Left lung (tissue), 4 donors: ENCODE measurements at regions not wholly inside any gene's neighbourhood (a gene's known extent, or its start where the extent isn't known, plus 50 kb on each side); places are given as distances from the start of the nearest gene placed in this dataset.

Source experiments
- ATAC-seq: fragments of 200-7000 bp; cut with Tn5 transposase; one replicate; pipeline ENCODE4 v1.9.1; 2020; ENCODE audit warnings: moderate library complexity
- DNase-seq, 4 donors: peaks; one replicate each; pipeline ENCODE4 v3.0.0-alpha.2; 2013 to 2020
- H3K27ac ChIP-seq, 2 donors: fragments of 200-600 bp; sonication (generic) in 1 of 2; one replicate each; pipeline versions ENCODE4 v1.5.0 to v1.8.0; 2020 to 2021
- H3K27me3 ChIP-seq, 2 donors: fragments of 200-600 bp; sonication (generic) in 1 of 2; one replicate each; pipeline versions ENCODE4 v1.5.0 to v1.8.0; 2020 to 2021
- H3K36me3 ChIP-seq, 2 donors: fragments of 200-600 bp; sonication (generic) in 1 of 2; one replicate each; pipeline versions ENCODE4 v1.5.0 to v1.8.0; 2020 to 2021
- H3K4me1 ChIP-seq, 2 donors: fragments of 200-600 bp; one replicate each; pipeline ENCODE4 v1.8.0; 2021
- H3K4me3 ChIP-seq, 2 donors: fragments of 200-600 bp; sonication (generic) in 1 of 2; one replicate each; pipeline versions ENCODE4 v1.5.0 to v1.8.0; 2020 to 2021; ENCODE audit warnings: mild to moderate bottlenecking in 1 of 2
- H3K9me3 ChIP-seq, 2 donors: fragments of 200-600 bp; sonication (generic) in 1 of 2; one replicate each; pipeline versions ENCODE4 v1.5.0 to v1.8.0; 2020 to 2021
- intact Hi-C, 2 donors: fragments of 100-400 bp; cut with DNase I; formaldehyde crosslinking; loops; one replicate each; pipeline versions ENCODE4 v1.11.2 to v1.14.2; 2022
- TF ChIP-seq, protein P1 (sequence below), 2 donors: fragments of 200-600 bp; sonication (generic) in 1 of 2; IDR thresholded peaks; one replicate each; pipeline versions ENCODE4 v1.5.0 to v1.8.0; 2021; ENCODE audit warnings: antibody characterized with exemption in 2 of 2
- donor health status: DM: no; HTN: yes; CAD: no.
- donor health status: DM: no; HTN: no; CAD: no.

- H3K27ac ChIP-seq = no peak overlapping the region
- H3K4me3 ChIP-seq = no peak overlapping the region
- TF ChIP-seq, protein P1, sequence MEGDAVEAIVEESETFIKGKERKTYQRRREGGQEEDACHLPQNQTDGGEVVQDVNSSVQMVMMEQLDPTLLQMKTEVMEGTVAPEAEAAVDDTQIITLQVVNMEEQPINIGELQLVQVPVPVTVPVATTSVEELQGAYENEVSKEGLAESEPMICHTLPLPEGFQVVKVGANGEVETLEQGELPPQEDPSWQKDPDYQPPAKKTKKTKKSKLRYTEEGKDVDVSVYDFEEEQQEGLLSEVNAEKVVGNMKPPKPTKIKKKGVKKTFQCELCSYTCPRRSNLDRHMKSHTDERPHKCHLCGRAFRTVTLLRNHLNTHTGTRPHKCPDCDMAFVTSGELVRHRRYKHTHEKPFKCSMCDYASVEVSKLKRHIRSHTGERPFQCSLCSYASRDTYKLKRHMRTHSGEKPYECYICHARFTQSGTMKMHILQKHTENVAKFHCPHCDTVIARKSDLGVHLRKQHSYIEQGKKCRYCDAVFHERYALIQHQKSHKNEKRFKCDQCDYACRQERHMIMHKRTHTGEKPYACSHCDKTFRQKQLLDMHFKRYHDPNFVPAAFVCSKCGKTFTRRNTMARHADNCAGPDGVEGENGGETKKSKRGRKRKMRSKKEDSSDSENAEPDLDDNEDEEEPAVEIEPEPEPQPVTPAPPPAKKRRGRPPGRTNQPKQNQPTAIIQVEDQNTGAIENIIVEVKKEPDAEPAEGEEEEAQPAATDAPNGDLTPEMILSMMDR (IDR thresholded peaks at IDR 0.05) = no peak
- H3K4me1 ChIP-seq = no peaks in the 10 kb centered on the region
- no peaks in the 10 kb centered on the region for H3K9me3 ChIP-seq
- ATAC-seq (no peak), DNase-seq (no peak)
- H3K36me3 ChIP-seq = no peaks in the 10 kb centered on the region
- no peaks in the 10 kb centered on the region for H3K27me3 ChIP-seq
- intact Hi-C loops = no loop called here
Measured at GRCh38 chr13:81846771-81847170, 1505.8 kb upstream of the SPRY2 start.

DNA sequence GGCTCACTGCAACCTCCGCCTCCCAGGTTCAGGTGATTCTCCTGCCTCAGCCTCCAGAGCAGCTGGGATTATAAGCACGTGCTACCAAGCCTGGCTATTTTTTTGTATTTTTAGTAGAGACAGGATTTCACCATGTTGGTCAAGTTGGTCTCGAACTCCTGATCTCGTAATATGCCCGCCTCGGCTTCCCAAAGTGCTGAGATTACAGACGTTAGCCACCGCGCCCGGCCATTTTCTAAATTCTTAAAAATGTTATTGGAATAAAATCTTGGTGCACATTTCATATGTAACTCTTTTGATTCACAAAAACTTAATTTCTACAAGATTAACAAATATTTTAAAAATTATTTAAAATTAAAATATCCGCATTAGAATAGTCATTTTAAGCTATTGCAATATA is 1480.3 kb upstream of the SPRY2 start:
- Histone ChIP-seq H3K36me3 (no peaks in the 10 kb centered on the region), H3K27me3 (no peaks in the 10 kb centered on the region), H3K27ac (no peak overlapping the region), H3K4me3 (no peak overlapping the region), H3K4me1 (no peaks in the 10 kb centered on the region), H3K9me3 (peaks cover 0 to 12% of the 10 kb centered on the region in 2 donors)
- TF ChIP-seq, protein P1 (IDR thresholded peaks at IDR 0.05) = no peak
- intact Hi-C loops = no loop called here
- peak in 1 of 4 donors; percentile 28 for DNase-seq
- no peak for ATAC-seq

DNA sequence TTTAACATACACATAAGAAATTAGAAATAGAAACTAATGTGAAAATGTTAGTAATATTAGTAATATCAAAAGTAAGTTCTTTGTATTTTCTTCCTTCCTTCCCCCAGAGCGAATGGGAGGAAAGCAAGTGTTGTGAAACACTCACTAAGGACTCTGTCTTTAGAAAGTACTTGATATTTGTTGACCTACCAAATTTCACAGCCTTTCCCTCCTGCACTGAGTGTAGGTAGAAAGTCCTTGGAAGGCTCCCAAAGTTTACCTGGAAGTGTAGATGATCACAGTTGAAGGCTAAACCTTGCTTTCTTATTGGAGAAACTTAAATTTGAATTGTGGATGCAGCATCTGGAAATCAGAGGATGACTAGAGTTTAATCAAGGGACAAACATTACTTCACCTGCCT is 1459.5 kb upstream of the SPRY2 start:
- TF ChIP-seq, protein P1 (IDR thresholded peaks at IDR 0.05) = no peak
- intact Hi-C loops = no loop called here
- Histone ChIP-seq H3K4me1 (no peaks in the 10 kb centered on the region), H3K9me3 (no peaks in the 10 kb centered on the region), H3K36me3 (no peaks in the 10 kb centered on the region), H3K4me3 (no peak overlapping the region), H3K27ac (no peak overlapping the region), H3K27me3 (no peaks in the 10 kb centered on the region)
- DNase-seq (no peak), ATAC-seq (peak; percentile 91)

DNA sequence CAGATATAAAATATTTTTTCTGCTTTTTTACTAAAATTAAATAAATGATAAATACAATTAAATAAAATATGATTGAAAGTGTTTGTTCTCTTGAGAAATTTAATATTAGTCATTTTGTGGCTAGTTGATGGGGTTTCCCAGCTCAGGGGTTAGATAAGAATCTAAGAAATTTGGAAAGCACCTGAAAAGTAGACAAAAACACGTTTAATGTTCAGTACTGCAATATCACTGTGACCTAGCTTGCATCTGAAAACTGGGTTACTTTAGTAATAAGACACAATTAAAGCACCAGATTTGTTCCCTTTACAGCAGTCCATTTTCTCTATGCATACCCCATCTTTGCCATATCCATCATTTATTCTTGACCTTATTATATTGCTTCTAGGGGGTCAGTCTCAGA is 1454.8 kb upstream of the SPRY2 start:
- H3K36me3 ChIP-seq = no peaks in the 10 kb centered on the region
- no peak overlapping the region for H3K27ac ChIP-seq
- H3K9me3 ChIP-seq = no peaks in the 10 kb centered on the region
- H3K4me1 ChIP-seq = no peaks in the 10 kb centered on the region
- no peak for ATAC-seq
- no peak overlapping the region for H3K4me3 ChIP-seq
- no peaks in the 10 kb centered on the region for H3K27me3 ChIP-seq
- intact Hi-C loops = no loop called here
- DNase-seq = no peak
- TF ChIP-seq, protein P1 (IDR thresholded peaks at IDR 0.05) = no peak

GRCh38 chr13:81791641-81792040 is 1450.7 kb upstream of the SPRY2 start:
- TF ChIP-seq, protein P1 (IDR thresholded peaks at IDR 0.05) = no peak
- ATAC-seq = no peak
- no peaks in the 10 kb centered on the region for H3K36me3 ChIP-seq
- no peak overlapping the region for H3K27ac ChIP-seq
- H3K27me3 ChIP-seq = no peaks in the 10 kb centered on the region
- DNase-seq = no peak
- H3K4me3 ChIP-seq = no peak overlapping the region
- H3K9me3 ChIP-seq = peaks cover 0 to 6% of the 10 kb centered on the region in 2 donors
- intact Hi-C loops = no loop called here
- no peaks in the 10 kb centered on the region for H3K4me1 ChIP-seq
